GM20431 (cell line): ENCODE measurements at regions not wholly inside any gene's neighbourhood (a gene's known extent, or its start where the extent isn't known, plus 50 kb on each side); places are given as distances from the start of the nearest gene placed in this dataset.

Source experiments
- in situ Hi-C: fragments of 300-500 bp; cut with MseI, MboI; formaldehyde crosslinking; loops from one replicate; pipeline ENCODE4 v1.15.0; 2020; ENCODE audit warnings: low sequenced_read_pairs; ENCODE audit not compliant: unreplicated experiment

DNA sequence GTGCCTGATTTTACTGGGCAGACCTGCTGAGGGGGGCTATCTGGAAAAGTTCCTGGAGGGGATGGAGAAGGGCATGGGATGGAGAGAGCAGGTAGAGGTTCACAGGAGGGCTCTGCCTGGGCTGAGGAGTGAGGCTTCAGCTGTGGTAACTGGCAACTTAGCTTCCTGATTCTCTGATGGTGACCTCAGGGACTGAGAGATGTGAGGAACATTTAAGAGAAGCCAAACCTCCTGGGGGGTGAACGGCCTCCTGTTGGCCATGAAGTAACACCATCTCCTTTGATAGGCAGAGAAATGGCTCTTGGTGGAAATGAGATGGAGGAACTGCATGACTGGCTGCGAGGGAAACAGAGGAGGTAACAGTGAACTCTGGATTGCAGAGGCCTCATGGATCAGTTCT, 97.3 kb upstream of the ROPN1 start:
- in situ Hi-C loops, result no loop called here

DNA sequence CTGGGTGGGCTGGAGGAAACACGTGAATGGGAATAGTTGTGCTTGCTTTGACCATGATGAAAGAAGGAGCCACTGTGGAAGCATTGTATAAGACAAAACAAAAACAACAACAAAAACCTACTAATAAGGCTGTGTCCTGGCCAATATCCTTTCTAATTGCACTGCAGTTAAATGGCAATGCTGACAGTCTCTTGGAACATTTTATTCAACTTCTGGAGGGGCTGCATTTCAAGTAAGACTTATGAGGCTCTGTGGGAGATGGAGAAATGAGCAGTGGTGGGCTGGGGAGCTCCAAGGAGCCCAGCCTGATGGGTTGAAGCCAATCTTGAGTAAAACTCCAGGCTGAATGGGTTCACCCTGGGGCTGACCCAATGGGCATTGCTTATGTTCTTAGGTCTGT, 99.8 kb upstream of the ROPN1 start:
- in situ Hi-C loops, result no loop called here

- in situ Hi-C loops, result no loop called here
Observed at GRCh38 chr3:124092811-124093210, 100.9 kb upstream of the ROPN1 start.

DNA sequence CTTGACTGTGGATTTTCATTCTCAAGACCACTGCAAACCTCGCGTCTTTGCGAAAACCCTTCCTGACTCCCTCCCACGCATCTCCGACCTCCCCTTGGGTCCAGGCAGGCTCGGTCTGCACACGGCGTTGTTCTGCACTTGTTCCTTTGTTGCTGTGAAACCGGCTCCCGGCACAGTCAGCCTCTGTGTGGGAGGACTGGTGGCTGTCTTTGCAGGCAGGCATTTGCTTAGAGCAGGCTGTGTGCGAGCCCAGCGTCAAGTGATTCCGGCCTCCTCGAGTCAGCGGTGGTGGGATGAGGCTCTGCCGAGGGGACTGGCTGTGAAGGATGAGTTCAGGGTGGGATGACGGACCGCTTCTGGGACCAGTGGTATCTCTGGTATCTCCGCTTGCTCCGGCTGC, 102.6 kb upstream of the ROPN1 start:
- in situ Hi-C loops, result no loop called here

GRCh38 chr3:124097362-124098131, 105.6 kb upstream of the ROPN1 start:
- in situ Hi-C loops, result no loop called here

- in situ Hi-C loops, result no loop called here
Observed at GRCh38 chr3:124101643-124102042, 109.7 kb upstream of the ROPN1 start.

- in situ Hi-C loops, result no loop called here
Observed at GRCh38 chr3:124107104-124107890, 115.4 kb upstream of the ROPN1 start.

GRCh38 chr3:124108446-124108845, 116.5 kb upstream of the ROPN1 start:
- in situ Hi-C loops, result no loop called here

DNA sequence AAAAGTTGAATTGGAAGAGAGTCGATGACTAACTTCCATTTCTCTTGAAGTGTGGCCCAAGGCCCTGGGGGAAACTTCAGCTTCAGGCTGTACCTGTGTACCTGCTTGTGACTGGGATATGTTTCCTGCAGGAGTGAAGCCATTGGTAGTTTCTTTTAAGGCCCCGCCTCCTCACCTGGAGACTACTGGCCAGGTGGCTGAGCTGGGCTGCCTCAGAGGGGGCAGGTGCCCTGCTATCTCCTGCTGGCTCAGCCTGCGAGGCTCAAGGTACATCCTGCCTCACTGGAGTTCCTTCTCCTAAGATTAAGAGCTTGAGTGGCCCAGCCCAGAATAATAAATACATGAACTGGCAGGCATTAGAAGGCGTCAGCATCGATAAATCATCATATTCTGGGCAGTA, 121.6 kb upstream of the ROPN1 start:
- in situ Hi-C loops, result no loop called here

- in situ Hi-C loops, result no loop called here
Observed at GRCh38 chr3:124115279-124115678, 123.4 kb upstream of the ROPN1 start.

DNA sequence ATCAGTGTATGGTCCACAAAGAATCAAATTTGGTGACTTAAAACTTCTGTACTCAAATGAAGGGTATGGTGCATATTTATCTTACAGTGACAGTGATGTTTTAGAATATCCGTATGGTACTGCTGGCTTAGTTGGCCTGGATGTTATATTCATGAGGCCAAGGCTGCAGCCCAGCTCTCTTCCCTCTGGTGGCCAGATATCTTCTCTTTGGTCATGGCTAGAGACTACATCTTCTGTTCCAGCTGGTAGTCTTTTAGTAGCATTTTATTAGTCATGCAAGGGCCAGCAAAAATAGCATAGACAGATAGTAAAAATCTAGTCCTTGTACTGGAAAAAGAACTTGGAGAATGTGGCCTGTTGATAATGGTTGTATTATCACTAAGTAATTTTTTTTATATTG, 124.0 kb upstream of the ROPN1 start:
- in situ Hi-C loops, result no loop called here

DNA sequence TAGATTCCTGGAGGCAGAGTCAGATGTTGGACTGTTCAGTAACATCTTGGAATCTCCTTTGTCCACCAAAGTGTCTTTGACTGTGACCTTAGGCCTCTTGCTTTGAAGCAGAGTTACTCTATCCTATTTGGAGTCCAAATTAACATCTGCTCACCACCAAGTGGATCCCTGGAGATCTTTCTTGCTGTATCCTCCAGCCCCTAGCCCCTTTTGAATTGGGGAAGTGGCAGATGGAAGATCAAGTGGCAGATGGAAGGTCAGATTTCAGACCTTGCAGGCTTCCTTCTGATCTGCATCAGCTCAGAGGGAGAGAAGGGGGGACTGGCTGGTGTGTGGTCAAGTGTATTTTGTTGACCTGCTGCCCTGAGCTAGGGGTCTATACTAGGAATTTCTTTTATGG, 125.0 kb upstream of the ROPN1 start:
- in situ Hi-C loops, result no loop called here

DNA sequence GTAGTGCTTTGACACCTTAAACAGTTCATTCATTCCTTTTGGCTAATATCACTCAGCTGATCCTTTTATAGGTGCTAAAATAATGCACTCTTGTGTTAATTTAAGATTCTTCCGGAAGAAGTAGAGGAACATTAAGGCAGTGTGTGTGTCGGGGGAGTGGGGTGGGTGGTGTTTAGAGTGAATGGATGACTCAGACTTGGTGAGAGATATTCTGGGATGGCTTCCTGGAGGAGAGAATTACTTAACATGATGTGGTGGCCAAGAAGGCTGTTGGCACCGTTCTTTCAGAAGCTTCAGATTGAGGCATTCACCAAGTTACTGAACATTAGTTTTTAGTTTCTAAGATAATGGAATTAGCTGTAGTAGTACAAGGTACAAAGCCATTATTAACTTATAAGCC, 125.6 kb upstream of the ROPN1 start:
- in situ Hi-C loops, result no loop called here

DNA sequence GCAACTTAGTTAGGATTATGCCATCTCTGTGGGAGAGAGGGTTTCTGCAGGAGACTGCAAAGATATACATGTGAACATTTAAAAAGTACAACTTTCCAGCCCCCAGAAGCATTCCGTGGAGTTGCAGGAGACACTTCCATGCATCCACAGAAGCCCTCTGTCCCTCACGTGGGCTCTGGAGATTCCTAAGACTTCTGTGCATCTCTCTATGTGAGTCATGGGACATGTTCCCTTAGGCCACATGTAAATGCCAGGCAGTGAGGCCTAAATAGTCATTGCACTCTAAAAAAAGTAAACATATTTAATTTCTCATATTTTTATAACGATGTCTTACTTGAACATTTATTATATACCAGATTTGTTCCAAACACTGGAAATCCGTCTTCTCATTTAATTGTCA, 126.5 kb upstream of the ROPN1 start:
- in situ Hi-C loops, result no loop called here

DNA sequence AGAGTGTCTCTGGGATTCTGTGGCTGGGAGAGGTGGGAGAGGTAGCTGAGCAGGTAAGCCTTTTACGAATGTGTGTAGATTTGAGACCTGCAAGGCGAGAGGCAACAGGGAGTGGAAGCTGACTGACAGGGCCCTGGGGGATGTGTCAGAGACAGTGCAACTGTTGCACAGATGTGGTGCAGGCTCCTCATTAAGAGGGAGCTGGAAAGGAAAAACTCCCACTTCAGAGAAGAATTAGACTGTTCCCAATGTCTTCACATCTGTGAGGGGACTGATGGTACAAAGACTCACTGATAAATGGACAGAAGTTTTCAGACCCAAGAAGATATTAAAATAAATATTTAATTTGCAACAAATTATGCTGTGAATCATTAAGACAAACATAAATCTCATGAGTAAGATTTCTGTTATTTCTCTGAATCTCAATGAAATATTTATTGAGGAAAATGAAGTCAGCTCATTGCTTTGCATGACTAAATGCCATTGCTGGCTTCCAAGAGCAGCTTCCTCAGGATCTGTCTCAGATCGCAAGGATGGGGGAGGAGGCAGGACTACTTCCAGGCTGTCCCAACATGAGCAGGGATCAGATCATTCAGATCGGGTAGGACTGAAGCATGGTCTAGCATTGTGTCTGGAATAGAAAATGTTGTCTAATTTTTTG, 127.3 kb upstream of the ROPN1 start:
- in situ Hi-C loops, result no loop called here

DNA sequence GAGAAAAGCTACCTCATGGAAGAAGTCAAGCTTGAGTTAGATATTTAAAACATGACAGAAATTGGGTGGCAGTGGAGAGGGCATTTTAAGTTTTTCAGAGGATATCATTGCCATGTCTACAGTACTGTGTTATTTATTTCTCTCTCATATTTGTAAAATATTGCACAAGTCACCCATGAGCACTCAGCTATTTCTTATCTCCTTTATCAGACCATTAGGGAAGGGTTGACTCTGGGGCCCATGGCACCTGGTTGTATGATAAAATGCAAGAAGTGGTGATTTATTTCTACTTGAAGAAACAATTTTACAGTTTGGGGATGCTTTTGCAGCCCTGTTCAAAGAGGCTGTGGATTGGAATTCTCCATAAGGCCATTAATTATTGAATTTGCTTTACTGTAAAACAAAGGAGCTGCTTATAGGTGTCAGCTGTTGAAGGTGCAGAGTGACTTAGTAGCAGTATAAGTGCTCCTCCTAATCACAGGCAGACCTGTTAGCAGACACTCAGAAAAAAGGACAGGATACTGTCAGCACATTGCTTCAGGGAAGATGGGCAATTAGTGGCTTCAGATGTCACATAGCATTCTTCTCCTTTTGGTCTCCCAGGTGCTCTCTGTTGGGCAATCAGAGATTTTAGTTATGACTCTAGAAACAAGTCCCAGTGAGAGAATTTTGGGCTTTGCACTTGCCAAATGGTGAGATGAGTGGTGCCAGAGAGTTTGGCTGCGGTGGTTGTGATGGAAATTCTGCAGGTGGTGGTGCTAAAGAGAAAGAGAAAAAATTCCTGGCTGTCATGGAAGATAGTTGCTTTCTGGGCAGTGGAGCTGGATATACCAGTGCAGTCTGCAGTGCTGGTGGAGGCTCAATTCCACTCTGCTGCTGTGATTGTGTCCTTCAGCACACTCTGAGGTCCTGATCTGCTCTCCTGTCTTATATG, 129.7 kb upstream of the ROPN1 start:
- in situ Hi-C loops, result no loop called here

DNA sequence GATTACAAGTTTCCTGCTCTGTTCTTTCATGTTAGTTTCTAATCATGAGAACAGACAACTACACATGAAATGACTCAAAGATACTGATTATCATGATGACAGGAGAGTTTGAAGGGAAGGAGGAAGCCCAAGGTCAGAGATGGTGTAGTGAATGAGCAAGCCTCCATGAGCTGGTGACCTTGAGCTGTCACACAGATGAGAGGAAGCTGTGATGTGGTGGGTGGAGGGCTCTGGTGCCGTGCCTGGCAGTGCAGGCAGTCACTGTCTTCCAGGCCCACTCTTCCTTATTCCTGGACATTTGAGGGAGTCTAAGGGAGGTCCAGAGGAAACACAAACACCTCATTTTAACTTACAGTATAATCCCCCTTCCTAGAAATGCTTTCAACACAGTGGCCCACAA, 133.4 kb upstream of the ROPN1 start:
- in situ Hi-C loops, result no loop called here

DNA sequence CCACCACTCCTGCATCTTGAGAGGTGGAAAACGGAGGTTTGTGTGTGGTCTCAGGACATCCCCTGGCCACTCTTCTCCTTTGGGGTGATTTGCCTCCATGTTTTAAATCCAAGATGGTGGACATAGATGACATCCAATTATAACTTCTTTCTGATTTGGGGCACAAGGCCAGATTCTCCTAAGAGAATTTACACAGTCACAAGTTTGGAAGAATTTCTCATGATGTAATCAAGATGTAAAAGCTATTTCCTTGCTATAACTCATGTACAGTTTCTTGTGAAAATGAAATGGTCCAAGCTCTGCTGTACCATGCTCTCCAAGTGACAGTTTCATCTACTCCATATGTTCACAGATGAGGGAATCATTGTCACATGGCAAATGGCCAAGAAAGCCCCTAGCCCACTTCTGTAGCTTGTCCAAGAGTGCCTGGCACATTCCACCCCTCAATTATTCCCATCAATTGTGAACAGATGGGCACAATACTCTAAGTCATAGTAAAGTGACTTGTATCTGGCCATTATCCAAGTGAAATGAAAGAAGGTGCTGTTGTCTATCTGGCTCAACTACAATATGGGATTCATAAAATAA, 134.6 kb upstream of the ROPN1 start:
- in situ Hi-C loops, result no loop called here

GRCh38 chr3:124131158-124131557, 139.2 kb upstream of the ROPN1 start:
- in situ Hi-C loops, result no loop called here

GRCh38 chr3:124131580-124131979, 139.7 kb upstream of the ROPN1 start:
- in situ Hi-C loops, result no loop called here
